MM.1S (cell line): ENCODE measurements at regions not wholly inside any gene's neighbourhood (a gene's known extent, or its start where the extent isn't known, plus 50 kb on each side); places are given as distances from the start of the nearest gene placed in this dataset.

Experiments used
- CTCF ChIP-seq: fragments of 300-600 bp; sonication (generic); IDR thresholded peaks from 2 replicates; pipeline ENCODE4 v1.5.1; 2016; ENCODE audit warnings: antibody characterized with exemption, low read length, mixed read lengths
- EZH2 ChIP-seq: fragments of 300-600 bp; sonication (generic); optimal IDR thresholded peaks from 2 replicates; pipeline ENCODE3; 2017; ENCODE audit warnings: low read depth, mild to moderate bottlenecking, antibody characterized with exemption, low read length, mixed read lengths
- EZH2phosphoT487 ChIP-seq: fragments of 300-600 bp; sonication (generic); IDR thresholded peaks from 2 replicates; pipeline ENCODE4 v1.6.1; 2018; ENCODE audit warnings: antibody characterized with exemption, low read length

- TF ChIP-seq CTCF (no peak), EZH2 (no peak), EZH2phosphoT487 (no peak)
These were observed 253.4 kb downstream of the SLITRK6 start for GRCh38 chr13:85545771-85546170.
